ENCODE measurements at regions not wholly inside any gene's neighbourhood (a gene's known extent, or its start where the extent isn't known, plus 50 kb on each side); places are given as distances from the start of the nearest gene placed in this dataset.

DNA sequence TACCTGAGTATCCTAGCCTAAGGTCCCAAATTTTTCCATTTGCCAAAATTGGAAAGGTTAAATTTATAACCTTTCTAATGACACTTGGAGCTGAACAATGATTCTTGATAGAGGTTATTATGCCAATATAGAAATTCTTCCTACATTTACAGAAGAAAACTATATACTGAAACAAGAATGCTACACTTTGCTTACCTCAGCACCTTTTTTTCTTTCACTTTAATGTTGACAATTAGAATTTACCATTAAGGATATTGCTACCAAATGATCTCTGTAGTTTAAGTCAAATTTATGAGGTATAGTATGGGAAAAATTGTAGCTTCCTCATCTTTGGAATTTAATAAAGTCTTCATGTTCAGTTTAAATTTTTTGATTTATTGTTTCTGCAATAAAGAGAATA, 577.0 kb downstream of the NR4A2 start:
- TF ChIP-seq CTCF (IDR thresholded peaks at IDR 0.05) (no peak), POLR2A (IDR thresholded peaks at IDR 0.05) (no peak)
